Duodenal mucosa (tissue), 2 donors: ENCODE measurements at regions not wholly inside any gene's neighbourhood (a gene's known extent, or its start where the extent isn't known, plus 50 kb on each side); places are given as distances from the start of the nearest gene placed in this dataset.

Source experiments
- H3K27ac ChIP-seq: one replicate; pipeline ENCODE4 v1.7.0; 2013; ENCODE audit warnings: low read depth, low read length
- H3K27me3 ChIP-seq, 2 donors: one replicate each; pipeline ENCODE4 v1.7.0; 2013; ENCODE audit warnings: low read length in 2 of 2, control low read depth in 1 of 2; ENCODE audit not compliant: insufficient read depth in 2 of 2, control insufficient read depth in 1 of 2
- H3K36me3 ChIP-seq, 2 donors: one replicate each; pipeline ENCODE4 v1.7.0; 2013; ENCODE audit warnings: low read length in 2 of 2, control low read depth in 1 of 2; ENCODE audit not compliant: insufficient read depth in 2 of 2, control insufficient read depth in 1 of 2
- H3K4me1 ChIP-seq, 2 donors: one replicate each; pipeline ENCODE4 v1.7.0; 2013; ENCODE audit warnings: low read length in 2 of 2, control low read depth in 1 of 2; ENCODE audit not compliant: insufficient read depth in 2 of 2, control insufficient read depth in 1 of 2
- H3K4me3 ChIP-seq, 2 donors: one replicate each; pipeline ENCODE4 v1.7.0; 2013; ENCODE audit warnings: low read length in 2 of 2, low read depth in 1 of 2
- H3K9ac ChIP-seq, 2 donors: one replicate each; pipeline ENCODE4 v1.7.0; 2013; ENCODE audit warnings: low read length in 2 of 2, low read depth in 1 of 2
- H3K9me3 ChIP-seq, 2 donors: one replicate each; pipeline ENCODE4 v1.7.0; 2013; ENCODE audit warnings: low read length in 2 of 2, control low read depth in 1 of 2; ENCODE audit not compliant: control insufficient read depth in 1 of 2

GRCh38 chr11:104476898-104477297 is 313.0 kb upstream of the PDGFD start:
- no peaks in the 10 kb centered on the region for H3K9me3 ChIP-seq
- no peaks in the 10 kb centered on the region for H3K36me3 ChIP-seq
- no peak overlapping the region for H3K9ac ChIP-seq
- no peaks in the 10 kb centered on the region for H3K4me1 ChIP-seq
- H3K27me3 ChIP-seq, result no peaks in the 10 kb centered on the region
- no peak overlapping the region for H3K4me3 ChIP-seq
- H3K27ac ChIP-seq, result no peak overlapping the region

- no peak overlapping the region for H3K4me3 ChIP-seq
- no peaks in the 10 kb centered on the region for H3K4me1 ChIP-seq
- H3K27me3 ChIP-seq, result no peaks in the 10 kb centered on the region
- no peaks in the 10 kb centered on the region for H3K9me3 ChIP-seq
- H3K9ac ChIP-seq, result no peak overlapping the region
- no peaks in the 10 kb centered on the region for H3K36me3 ChIP-seq
- H3K27ac ChIP-seq, result no peak overlapping the region
Observed at GRCh38 chr11:104476454-104476853, 312.5 kb upstream of the PDGFD start.

- Histone ChIP-seq H3K9ac (no peak overlapping the region), H3K36me3 (no peaks in the 10 kb centered on the region), H3K27me3 (no peaks in the 10 kb centered on the region), H3K4me1 (no peaks in the 10 kb centered on the region), H3K9me3 (no peaks in the 10 kb centered on the region), H3K4me3 (no peak overlapping the region), H3K27ac (no peak overlapping the region)
Observed at GRCh38 chr11:104467404-104467803, 303.5 kb upstream of the PDGFD start.

- H3K27me3 ChIP-seq, result no peaks in the 10 kb centered on the region
- H3K4me1 ChIP-seq, result no peaks in the 10 kb centered on the region
- no peaks in the 10 kb centered on the region for H3K9me3 ChIP-seq
- no peak overlapping the region for H3K27ac ChIP-seq
- H3K36me3 ChIP-seq, result no peaks in the 10 kb centered on the region
- no peak overlapping the region for H3K9ac ChIP-seq
- no peak overlapping the region for H3K4me3 ChIP-seq
Observed at GRCh38 chr11:104465321-104465720, 301.4 kb upstream of the PDGFD start.

GRCh38 chr11:104464691-104465090 is 300.7 kb upstream of the PDGFD start:
- no peaks in the 10 kb centered on the region for H3K36me3 ChIP-seq
- no peak overlapping the region for H3K9ac ChIP-seq
- H3K27ac ChIP-seq, result no peak overlapping the region
- H3K4me1 ChIP-seq, result no peaks in the 10 kb centered on the region
- no peaks in the 10 kb centered on the region for H3K27me3 ChIP-seq
- no peaks in the 10 kb centered on the region for H3K9me3 ChIP-seq
- H3K4me3 ChIP-seq, result no peak overlapping the region

- Histone ChIP-seq H3K9me3 (peaks cover 0 to 2% of the 10 kb centered on the region in 2 donors), H3K36me3 (no peaks in the 10 kb centered on the region), H3K4me3 (no peak overlapping the region), H3K27ac (no peak overlapping the region), H3K9ac (no peak overlapping the region), H3K4me1 (no peaks in the 10 kb centered on the region), H3K27me3 (no peaks in the 10 kb centered on the region)
Observed at GRCh38 chr11:104462341-104462740, 298.4 kb upstream of the PDGFD start.

GRCh38 chr11:104451197-104451893 is 287.4 kb upstream of the PDGFD start:
- peaks cover 0 to 3% of the 10 kb centered on the region in 2 donors for H3K9me3 ChIP-seq
- no peak overlapping the region for H3K4me3 ChIP-seq
- H3K27ac ChIP-seq, result no peak overlapping the region
- H3K27me3 ChIP-seq, result no peaks in the 10 kb centered on the region
- no peaks in the 10 kb centered on the region for H3K36me3 ChIP-seq
- no peak overlapping the region for H3K9ac ChIP-seq
- no peaks in the 10 kb centered on the region for H3K4me1 ChIP-seq

GRCh38 chr11:104443387-104443786 is 279.4 kb upstream of the PDGFD start:
- Histone ChIP-seq H3K27ac (no peak overlapping the region), H3K4me1 (no peaks in the 10 kb centered on the region), H3K9ac (no peak overlapping the region), H3K4me3 (no peak overlapping the region), H3K9me3 (no peaks in the 10 kb centered on the region), H3K27me3 (no peaks in the 10 kb centered on the region), H3K36me3 (no peaks in the 10 kb centered on the region)

- Histone ChIP-seq H3K4me3 (no peak overlapping the region), H3K9me3 (no peaks in the 10 kb centered on the region), H3K36me3 (no peaks in the 10 kb centered on the region), H3K27me3 (no peaks in the 10 kb centered on the region), H3K9ac (no peak overlapping the region), H3K27ac (no peak overlapping the region), H3K4me1 (no peaks in the 10 kb centered on the region)
Observed at GRCh38 chr11:104442321-104442720, 278.4 kb upstream of the PDGFD start.

GRCh38 chr11:104435494-104435893 is 271.5 kb upstream of the PDGFD start:
- H3K27ac ChIP-seq, result no peak overlapping the region

GRCh38 chr11:104433751-104434150 is 269.8 kb upstream of the PDGFD start:
- no peak overlapping the region for H3K9ac ChIP-seq
- H3K36me3 ChIP-seq, result no peaks in the 10 kb centered on the region
- H3K4me1 ChIP-seq, result no peaks in the 10 kb centered on the region
- no peaks in the 10 kb centered on the region for H3K27me3 ChIP-seq
- no peaks in the 10 kb centered on the region for H3K9me3 ChIP-seq
- no peak overlapping the region for H3K27ac ChIP-seq
- H3K4me3 ChIP-seq, result no peak overlapping the region

More at GRCh38 chr11:104435494-104435893, 271.5 kb upstream of the PDGFD start:
- H3K4me1 ChIP-seq, result no peaks in the 10 kb centered on the region
- no peaks in the 10 kb centered on the region for H3K9me3 ChIP-seq
- H3K27me3 ChIP-seq, result no peaks in the 10 kb centered on the region
- no peak overlapping the region for H3K9ac ChIP-seq
- no peak overlapping the region for H3K4me3 ChIP-seq
- H3K36me3 ChIP-seq, result no peaks in the 10 kb centered on the region
